Iris pigment epithelial cell (primary cell): ENCODE measurements at regions not wholly inside any gene's neighbourhood (a gene's known extent, or its start where the extent isn't known, plus 50 kb on each side); places are given as distances from the start of the nearest gene placed in this dataset.
"Not testable (repeated sequence)": the region's sequence is repeated elsewhere in the genome, so short reads cannot be mapped to it uniquely, and the experiment has no call there.

ENCODE experiments used
- DNase-seq: peaks from one replicate; pipeline ENCODE4 v3.0.0-alpha.2; 2011; ENCODE audit warnings: low read depth

- DNase-seq: no peak
Observed at GRCh38 chr6:137806914-137807682, 60.0 kb upstream of the TNFAIP3 start.

GRCh38 chr6:137808191-137808590 lies 58.9 kb upstream of the TNFAIP3 start:
- DNase-seq: peak; percentile 48

GRCh38 chr6:137808836-137809315 lies 58.2 kb upstream of the TNFAIP3 start:
- no peak for DNase-seq

- DNase-seq: not testable (repeated sequence)
Observed at GRCh38 chr6:137809895-137810553, 57.0 kb upstream of the TNFAIP3 start.

DNA sequence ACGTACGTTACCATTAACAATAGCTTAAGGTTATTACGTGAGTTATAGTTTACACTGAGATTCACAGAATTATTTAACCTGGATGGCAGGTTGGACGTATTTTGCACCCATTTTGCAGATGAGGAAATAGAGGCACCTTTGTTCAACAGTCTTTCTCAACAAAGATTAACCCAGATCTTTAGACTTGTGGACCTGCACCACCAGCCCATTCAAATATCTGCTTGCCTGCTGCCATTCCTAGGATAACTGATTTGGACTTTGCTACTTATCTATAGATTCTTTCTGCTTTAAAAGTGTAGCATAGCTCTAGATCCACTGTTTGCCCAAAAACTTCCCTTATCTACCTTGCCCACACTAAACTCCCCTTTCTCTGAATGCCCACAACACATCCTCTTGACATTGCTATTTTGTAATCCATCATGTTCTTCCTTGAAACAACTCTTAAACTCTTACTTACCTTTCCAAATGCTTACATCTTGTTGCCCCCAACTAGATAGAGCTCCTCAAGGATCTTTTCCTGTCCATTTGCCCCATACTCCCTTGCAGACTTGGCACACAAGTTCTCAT lies 56.4 kb upstream of the TNFAIP3 start:
- DNase-seq: no peak

GRCh38 chr6:137811121-137811915 lies 55.7 kb upstream of the TNFAIP3 start:
- DNase-seq: peak; percentile 95

DNA sequence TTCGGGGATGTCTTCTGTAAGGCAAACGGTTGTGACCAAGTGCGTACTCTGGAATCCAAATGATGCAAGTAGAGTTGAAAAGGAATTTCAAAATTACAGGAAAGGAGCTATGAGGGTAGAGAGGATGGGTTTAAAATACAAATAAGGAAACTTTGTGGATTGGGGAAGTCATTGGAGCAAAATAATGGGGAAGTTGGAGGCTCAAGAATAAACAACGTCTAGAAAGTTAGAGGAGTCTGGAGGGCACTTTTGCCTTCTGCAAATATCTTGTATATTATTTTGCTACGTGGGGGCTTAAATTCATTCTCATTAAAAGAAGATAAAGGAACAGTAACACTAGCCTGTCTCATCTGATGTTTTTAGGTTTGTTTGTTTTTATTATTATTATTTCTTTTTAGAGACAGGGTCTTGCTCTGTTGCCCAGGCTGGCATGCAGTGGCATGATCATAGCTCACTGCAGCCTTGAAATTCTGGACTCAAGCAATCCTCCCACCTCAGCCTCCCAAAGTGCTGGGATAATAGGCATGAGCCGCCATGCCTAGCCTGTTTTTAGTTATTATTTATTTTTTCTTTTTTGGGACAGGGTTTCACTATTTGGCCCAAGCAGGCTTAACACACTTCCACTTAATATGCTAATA lies 55.0 kb upstream of the TNFAIP3 start:
- DNase-seq: no peak

DNA sequence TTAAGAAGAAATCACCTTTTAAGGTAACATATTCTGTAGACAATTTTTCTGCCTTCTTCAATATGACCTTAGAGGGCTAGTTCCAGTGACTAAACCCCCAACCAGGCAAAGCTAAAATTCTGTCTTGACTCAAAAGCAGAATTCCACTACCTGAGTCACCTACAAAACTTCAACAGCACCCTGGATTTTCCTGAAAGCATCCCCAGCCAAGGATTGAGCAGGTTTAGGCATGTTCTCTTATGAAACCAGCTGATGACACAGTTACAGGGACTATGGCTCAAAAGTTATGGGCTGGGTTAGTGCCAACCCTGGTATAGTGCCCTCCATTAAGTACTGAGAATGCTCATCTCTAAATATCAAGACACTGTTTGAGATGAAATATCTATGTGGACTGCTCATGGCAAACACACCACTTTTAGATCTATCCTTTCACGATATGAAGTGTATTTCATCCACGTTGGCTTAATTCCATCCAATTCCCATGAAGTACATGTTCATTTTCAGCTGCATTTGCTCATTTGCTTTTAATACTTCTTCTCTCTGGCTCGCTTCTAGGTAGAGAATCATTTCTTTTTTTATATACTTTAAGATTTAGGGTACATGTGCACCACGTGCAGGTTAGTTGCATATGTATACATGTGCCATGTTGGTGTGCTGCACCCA lies 53.6 kb upstream of the TNFAIP3 start:
- no peak for DNase-seq

DNA sequence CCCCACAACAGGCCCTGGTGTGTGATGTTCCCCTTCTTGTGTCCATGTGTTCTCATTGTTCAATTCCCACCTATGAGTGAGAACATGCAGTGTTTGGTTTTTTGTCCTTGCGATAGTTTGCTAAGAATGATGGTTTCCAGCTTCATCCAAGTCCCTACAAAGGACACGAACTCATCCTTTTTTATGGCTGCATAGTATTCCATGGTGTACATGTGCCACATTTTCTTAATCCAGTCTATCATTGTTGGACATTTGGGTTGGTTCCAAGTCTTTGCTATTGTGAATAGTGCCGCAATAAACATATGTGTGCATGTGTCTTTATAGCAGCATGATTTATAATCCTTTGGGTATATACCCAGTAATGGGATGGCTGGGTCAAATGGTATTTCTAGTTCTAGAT lies 53.0 kb upstream of the TNFAIP3 start:
- DNase-seq: not testable (repeated sequence)

- DNase-seq: no peak
Observed at GRCh38 chr6:137815692-137816091, 51.4 kb upstream of the TNFAIP3 start.

DNA sequence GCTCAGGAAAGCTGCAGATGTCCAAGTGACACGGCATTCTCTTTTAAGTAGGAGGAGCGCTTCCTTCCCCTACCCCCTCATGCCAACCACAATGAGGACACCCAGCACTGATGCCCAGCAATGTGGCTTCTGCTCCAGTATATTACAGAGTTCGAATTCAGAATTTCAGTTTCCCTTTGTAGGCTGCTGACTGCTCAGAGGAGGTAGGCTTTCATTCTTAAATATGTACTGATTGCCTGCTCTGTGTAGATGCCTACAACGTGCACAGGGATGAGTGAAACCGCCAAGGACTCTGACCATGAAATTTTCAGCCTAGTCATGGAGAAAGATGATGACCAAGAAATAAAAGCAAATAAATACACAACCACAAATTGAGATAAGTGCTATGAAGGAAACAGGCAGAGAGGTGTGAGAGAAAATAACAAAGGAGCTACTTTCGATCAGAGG lies 50.9 kb upstream of the TNFAIP3 start:
- DNase-seq: peak; percentile 38

DNA sequence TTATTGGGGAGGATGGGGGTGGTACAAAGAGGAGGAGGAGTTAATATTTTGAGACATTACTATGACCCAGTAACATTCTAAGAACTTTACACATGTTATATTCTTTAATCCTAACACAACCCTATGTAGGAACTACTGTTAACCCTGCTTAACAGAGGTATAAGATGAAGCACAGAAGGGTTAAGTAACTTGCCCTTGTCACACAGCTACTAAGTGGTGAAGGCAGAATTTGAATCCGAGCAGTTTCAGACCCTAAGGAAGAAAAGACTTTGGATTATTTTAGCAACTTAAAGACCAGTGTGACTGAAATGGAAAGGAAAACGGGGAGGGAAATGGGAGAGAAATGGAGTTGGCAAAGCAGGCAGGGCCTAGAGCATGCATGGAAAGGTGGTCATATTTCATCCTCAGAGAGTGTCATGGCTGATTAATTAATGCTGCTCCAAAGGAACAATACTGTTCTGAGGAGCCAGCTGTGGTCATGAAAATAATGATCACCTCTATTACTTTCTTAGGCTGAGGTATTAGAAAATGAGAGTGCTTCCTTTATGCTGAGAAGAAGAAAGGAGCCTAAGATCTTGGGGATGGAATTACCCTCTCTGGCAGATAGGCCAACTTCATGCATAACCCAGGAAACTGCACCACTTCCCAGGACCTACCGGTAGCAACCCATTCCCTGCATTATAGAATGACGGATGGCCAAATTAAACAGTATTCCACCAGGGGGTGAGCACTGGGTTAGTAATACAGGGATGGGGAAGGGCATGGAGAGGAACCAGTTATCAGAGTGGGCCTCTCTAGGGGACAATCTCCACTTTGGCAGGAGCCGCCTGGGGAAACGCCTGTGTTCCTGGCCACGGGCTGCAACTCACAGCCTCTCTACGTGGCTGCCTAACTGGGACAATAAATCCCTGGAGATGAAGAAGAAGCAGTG lies 50.1 kb upstream of the TNFAIP3 start:
- DNase-seq: no peak
